Mucosa of stomach (tissue), 1 donor: ENCODE measurements at regions not wholly inside any gene's neighbourhood (a gene's known extent, or its start where the extent isn't known, plus 50 kb on each side); places are given as distances from the start of the nearest gene placed in this dataset.

Source experiments
- H3K27me3 ChIP-seq: one replicate; pipeline ENCODE4 v1.7.0; 2013; ENCODE audit warnings: mild to moderate bottlenecking, low read length; ENCODE audit not compliant: control insufficient read depth, insufficient read depth
- H3K36me3 ChIP-seq: one replicate; pipeline ENCODE4 v1.7.0; 2013; ENCODE audit warnings: low read length; ENCODE audit not compliant: control insufficient read depth, insufficient read depth
- H3K4me1 ChIP-seq: one replicate; pipeline ENCODE4 v1.7.0; 2013; ENCODE audit warnings: mild to moderate bottlenecking, low read length; ENCODE audit not compliant: control insufficient read depth, insufficient read depth
- H3K4me3 ChIP-seq: one replicate; pipeline ENCODE4 v1.7.0; 2013; ENCODE audit warnings: low read length
- H3K9ac ChIP-seq: one replicate; pipeline ENCODE4 v1.7.0; 2013; ENCODE audit warnings: mild to moderate bottlenecking, low read length, moderate library complexity
- H3K9me3 ChIP-seq: one replicate; pipeline ENCODE4 v1.7.0; 2013; ENCODE audit warnings: mild to moderate bottlenecking, low read length, moderate library complexity; ENCODE audit not compliant: control insufficient read depth
- donor health status: Pancreatic carcinoma.

DNA sequence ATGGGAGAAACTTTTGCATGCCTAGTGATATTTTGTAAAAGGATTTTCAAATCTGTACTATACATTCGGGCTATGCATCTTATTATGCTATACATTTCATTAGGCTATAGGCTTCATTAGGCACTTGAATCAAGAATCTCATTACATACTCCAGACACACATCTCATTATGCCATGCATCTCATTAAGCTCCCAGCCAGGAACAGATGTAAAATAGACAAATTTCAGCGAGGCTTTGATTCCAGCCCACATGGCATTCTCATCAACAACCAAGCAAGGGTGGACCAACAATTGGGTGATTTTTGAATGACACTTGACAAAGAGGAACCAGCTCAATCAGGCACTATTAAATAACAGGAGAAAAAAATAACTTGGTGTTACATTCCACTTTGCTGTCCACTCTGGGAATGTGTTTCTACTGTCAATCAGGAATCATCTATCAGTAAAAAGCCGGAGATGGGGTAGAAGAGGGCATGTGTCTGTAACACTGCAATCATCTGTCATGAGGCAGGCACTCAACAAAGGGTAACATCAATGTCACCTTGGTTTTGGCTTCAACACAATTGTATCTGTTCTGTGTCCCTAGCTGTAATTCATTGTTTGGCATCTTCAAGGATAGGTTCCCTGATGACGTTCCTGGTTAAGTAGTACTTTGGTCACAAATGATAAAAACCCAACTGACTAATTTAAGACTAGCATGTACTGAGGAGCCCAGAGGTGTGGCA is 498.6 kb downstream of the EPHA4 start:
- H3K4me3 ChIP-seq, result no peak overlapping the region
- H3K4me1 ChIP-seq, result no peaks in the 10 kb centered on the region
- H3K27me3 ChIP-seq, result no peaks in the 10 kb centered on the region
- H3K36me3 ChIP-seq, result no peaks in the 10 kb centered on the region
- no peaks in the 10 kb centered on the region for H3K9me3 ChIP-seq
- no peak overlapping the region for H3K9ac ChIP-seq

- no peak overlapping the region for H3K4me3 ChIP-seq
- H3K4me1 ChIP-seq, result no peaks in the 10 kb centered on the region
- no peaks in the 10 kb centered on the region for H3K27me3 ChIP-seq
- no peaks in the 10 kb centered on the region for H3K9me3 ChIP-seq
- no peaks in the 10 kb centered on the region for H3K36me3 ChIP-seq
- H3K9ac ChIP-seq, result no peak overlapping the region
These were observed 497.9 kb downstream of the EPHA4 start for GRCh38 chr2:221074238-221074637.

GRCh38 chr2:221075203-221075602 is 496.9 kb downstream of the EPHA4 start:
- Histone ChIP-seq H3K36me3 (no peaks in the 10 kb centered on the region), H3K4me1 (no peaks in the 10 kb centered on the region), H3K9ac (no peak overlapping the region), H3K9me3 (no peaks in the 10 kb centered on the region), H3K27me3 (no peaks in the 10 kb centered on the region), H3K4me3 (no peak overlapping the region)

DNA sequence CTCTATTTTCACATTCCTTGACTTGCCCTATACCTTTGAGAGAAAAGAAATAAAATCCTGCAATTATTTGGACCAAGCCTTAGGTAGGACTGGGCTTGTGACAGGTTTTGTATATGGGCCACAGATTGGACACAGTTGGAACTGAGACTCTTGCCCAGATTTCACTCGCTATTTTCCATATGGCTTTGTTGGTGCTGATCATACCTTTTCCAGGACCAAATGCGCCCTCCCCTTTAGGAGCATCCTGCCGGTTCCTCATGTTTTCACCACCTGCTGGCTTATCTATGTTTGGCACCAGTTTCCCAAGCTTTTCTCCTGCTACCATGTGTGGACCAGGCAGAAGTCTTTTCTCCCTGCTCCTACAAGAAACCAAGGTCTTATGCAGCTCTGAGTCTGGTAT is 494.9 kb downstream of the EPHA4 start:
- no peaks in the 10 kb centered on the region for H3K4me1 ChIP-seq
- no peaks in the 10 kb centered on the region for H3K27me3 ChIP-seq
- no peaks in the 10 kb centered on the region for H3K9me3 ChIP-seq
- H3K36me3 ChIP-seq, result no peaks in the 10 kb centered on the region
- H3K9ac ChIP-seq, result no peak overlapping the region
- no peak overlapping the region for H3K4me3 ChIP-seq

DNA sequence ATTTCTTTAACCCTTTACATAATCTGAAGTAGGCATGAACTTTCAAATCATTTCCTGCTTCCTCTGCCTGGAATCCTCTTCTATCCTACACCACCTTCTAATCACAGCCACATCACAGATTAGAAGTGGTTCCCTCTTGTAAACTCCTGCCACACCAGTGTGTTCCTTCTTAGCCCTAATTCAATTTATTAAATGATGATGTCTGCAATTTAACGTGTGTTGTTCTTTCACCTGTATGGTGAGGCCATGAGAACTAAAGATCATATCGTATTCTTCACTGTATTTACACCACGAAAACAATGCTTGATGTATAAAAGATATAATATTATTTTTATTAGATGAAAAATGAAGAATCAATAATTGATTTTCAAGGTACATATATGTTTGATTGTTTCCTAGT is 494.3 kb downstream of the EPHA4 start:
- Histone ChIP-seq H3K27me3 (no peaks in the 10 kb centered on the region), H3K4me3 (no peak overlapping the region), H3K36me3 (no peaks in the 10 kb centered on the region), H3K9ac (no peak overlapping the region), H3K9me3 (no peaks in the 10 kb centered on the region), H3K4me1 (no peaks in the 10 kb centered on the region)

- H3K4me1 ChIP-seq, result no peaks in the 10 kb centered on the region
- no peak overlapping the region for H3K4me3 ChIP-seq
- no peak overlapping the region for H3K9ac ChIP-seq
- H3K36me3 ChIP-seq, result no peaks in the 10 kb centered on the region
- no peaks in the 10 kb centered on the region for H3K9me3 ChIP-seq
- no peaks in the 10 kb centered on the region for H3K27me3 ChIP-seq
These were observed 486.7 kb downstream of the EPHA4 start for GRCh38 chr2:221085341-221085900.

DNA sequence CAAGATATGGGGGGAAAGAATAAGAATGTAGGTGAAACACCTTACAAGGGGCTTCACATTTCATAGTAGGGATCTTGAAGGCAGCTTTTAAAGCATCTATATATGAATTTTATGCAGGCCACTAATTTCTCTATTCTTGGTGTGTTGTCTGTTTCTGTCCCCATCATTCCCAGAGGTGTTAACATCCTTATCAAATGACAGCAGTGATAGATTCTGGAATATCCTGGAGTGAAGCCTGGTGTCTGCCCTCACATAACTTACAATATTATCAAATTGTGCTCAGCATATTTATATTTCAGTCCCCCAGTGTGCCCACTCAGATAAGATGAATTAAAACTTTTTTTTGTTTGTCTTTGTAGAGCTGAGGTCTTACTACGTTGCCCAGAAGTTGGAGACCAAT is 486.2 kb downstream of the EPHA4 start:
- Histone ChIP-seq H3K9ac (no peak overlapping the region), H3K9me3 (no peaks in the 10 kb centered on the region), H3K36me3 (no peaks in the 10 kb centered on the region), H3K4me1 (no peaks in the 10 kb centered on the region), H3K4me3 (no peak overlapping the region), H3K27me3 (no peaks in the 10 kb centered on the region)

GRCh38 chr2:221087779-221088178 is 484.3 kb downstream of the EPHA4 start:
- H3K9me3 ChIP-seq, result no peaks in the 10 kb centered on the region
- no peak overlapping the region for H3K9ac ChIP-seq
- H3K4me3 ChIP-seq, result no peak overlapping the region
- H3K4me1 ChIP-seq, result no peaks in the 10 kb centered on the region
- H3K36me3 ChIP-seq, result no peaks in the 10 kb centered on the region
- H3K27me3 ChIP-seq, result no peaks in the 10 kb centered on the region

DNA sequence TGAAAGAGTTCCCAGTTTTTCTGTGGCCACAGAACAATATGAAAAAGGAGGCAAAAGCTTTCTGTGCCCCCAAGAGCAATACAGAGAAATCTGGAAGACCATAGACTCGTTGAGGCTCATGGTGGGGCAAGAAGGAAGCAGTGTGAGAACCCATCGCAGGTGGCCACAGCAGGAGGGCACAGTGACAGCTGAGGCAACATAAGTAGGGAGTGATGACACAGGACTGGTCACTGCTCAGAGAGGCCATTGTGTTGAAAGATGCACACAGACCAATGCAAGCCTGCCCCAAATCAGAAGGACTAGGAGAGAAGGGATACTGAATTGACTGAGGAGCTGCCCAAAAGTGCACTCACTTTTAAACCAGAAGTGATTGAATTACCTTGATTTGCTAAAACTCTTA is 483.6 kb downstream of the EPHA4 start:
- Histone ChIP-seq H3K36me3 (no peaks in the 10 kb centered on the region), H3K27me3 (no peaks in the 10 kb centered on the region), H3K9ac (no peak overlapping the region), H3K4me3 (no peak overlapping the region), H3K9me3 (no peaks in the 10 kb centered on the region), H3K4me1 (no peaks in the 10 kb centered on the region)

GRCh38 chr2:221095356-221095755 is 476.7 kb downstream of the EPHA4 start:
- no peaks in the 10 kb centered on the region for H3K9me3 ChIP-seq
- H3K9ac ChIP-seq, result no peak overlapping the region
- H3K36me3 ChIP-seq, result no peaks in the 10 kb centered on the region
- no peaks in the 10 kb centered on the region for H3K4me1 ChIP-seq
- no peak overlapping the region for H3K4me3 ChIP-seq
- H3K27me3 ChIP-seq, result no peaks in the 10 kb centered on the region

GRCh38 chr2:221096706-221097567 is 475.2 kb downstream of the EPHA4 start:
- no peaks in the 10 kb centered on the region for H3K4me1 ChIP-seq
- H3K9ac ChIP-seq, result no peak overlapping the region
- H3K36me3 ChIP-seq, result no peaks in the 10 kb centered on the region
- H3K27me3 ChIP-seq, result no peaks in the 10 kb centered on the region
- no peaks in the 10 kb centered on the region for H3K9me3 ChIP-seq
- H3K4me3 ChIP-seq, result no peak overlapping the region

GRCh38 chr2:221097568-221097915 is 474.6 kb downstream of the EPHA4 start:
- H3K9me3 ChIP-seq, result no peaks in the 10 kb centered on the region
- H3K4me3 ChIP-seq, result no peak overlapping the region
- no peaks in the 10 kb centered on the region for H3K27me3 ChIP-seq
- H3K36me3 ChIP-seq, result no peaks in the 10 kb centered on the region
- no peak overlapping the region for H3K9ac ChIP-seq
- H3K4me1 ChIP-seq, result no peaks in the 10 kb centered on the region
